DMS 273 treated with DMSO at 0.1 percent for 48 hours (cell line): ENCODE measurements at regions not wholly inside any gene's neighbourhood (a gene's known extent, or its start where the extent isn't known, plus 50 kb on each side); places are given as distances from the start of the nearest gene placed in this dataset.

Experiments used
- DNase-seq: peaks from one replicate; lab custom pipeline; 2025; lab: John Stamatoyannopoulos, UW

DNA sequence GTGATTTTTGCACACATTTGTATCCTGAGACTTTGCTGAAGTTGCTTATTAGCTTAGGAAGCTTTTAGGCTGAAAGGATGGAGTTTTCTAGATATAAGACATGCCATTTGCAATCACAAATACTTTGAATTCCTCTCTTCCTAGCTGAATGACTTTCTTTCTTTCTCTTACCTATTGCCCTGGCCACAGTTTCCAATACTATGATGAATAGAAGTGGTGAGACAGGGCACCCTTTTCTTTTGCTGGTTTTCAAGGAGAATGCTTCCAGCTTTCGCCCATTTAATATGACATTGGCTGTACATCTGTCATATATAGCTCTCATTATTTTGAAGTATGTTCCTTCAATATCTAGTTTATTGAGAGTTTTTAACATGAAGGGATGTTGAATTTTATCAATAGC is 409.6 kb upstream of the EPHA7 start:
- no peak for DNase-seq

DNA sequence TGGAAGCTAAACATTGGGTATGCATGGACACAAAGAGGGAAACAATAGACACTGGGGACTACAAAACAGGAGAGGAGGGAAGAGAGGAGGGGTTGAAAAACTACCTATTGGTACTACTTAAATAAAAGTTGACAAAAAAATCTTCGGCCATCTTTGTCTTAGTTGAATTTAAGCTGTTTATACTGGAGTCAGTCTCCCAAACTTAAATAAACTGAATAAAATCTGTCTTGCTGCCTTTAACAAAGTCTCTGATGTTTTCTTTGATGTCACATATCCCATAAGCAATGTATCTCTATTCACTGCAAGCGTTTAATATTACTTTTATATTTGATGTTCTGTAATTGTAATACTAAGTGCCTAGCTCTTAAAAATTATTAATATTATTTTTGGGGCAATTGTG is 409.2 kb upstream of the EPHA7 start:
- no peak for DNase-seq

DNA sequence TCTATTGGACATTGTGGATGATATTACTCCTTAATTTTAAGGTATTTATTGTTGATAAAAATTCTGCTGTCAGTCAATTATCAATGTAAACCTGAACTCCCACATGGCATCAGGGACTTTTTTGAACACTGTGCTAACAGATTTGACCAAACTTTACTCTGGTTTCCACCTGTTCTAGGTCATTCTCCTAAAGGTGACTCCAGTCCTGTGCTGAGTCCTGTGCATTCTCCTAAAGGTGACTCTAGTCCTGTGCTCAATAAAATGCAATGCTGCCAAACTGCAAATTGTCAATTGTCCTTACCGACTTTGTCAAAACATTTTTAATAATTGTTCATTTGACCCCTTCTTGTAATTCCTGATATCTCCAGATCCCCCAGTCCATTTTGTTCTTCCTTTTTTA is 408.4 kb upstream of the EPHA7 start:
- no peak for DNase-seq

DNA sequence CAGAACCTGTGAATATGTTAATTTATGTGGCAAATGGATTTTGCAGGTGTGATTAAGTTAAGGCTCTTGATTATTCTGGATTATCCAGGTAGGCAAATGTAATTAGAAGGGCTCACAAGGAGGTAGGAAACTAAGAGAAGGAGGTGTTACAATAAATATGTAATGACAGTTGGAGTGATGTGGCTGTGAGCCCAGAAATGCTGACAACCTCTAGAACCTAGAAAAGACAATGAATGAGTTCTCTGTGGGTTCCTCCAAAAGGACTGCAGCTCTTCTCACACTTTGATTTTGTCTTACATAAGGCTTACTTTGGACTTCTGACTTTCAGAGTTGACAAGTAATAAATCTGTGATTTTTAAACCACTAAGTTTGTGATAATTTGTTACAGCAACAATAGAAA is 406.6 kb upstream of the EPHA7 start:
- DNase-seq: no peak

DNA sequence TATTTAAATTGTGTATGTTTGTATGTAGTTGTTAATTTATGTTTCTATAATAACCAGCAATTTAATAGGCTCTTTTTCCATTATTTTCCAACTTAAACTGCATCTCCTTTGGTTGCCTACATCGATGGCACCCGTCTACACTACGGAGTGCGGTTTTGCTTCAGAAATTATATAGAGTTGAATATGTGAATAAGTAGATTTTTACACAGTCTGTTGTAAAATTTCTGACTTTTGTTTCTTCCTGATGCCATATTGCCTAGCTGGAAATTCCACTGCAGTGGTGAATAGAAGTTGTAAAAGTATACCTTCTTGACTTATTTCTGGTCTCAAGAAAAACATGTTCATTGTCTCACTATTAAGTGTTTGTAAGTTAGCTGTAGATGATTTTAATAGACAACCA is 404.1 kb upstream of the EPHA7 start:
- no peak for DNase-seq

DNA sequence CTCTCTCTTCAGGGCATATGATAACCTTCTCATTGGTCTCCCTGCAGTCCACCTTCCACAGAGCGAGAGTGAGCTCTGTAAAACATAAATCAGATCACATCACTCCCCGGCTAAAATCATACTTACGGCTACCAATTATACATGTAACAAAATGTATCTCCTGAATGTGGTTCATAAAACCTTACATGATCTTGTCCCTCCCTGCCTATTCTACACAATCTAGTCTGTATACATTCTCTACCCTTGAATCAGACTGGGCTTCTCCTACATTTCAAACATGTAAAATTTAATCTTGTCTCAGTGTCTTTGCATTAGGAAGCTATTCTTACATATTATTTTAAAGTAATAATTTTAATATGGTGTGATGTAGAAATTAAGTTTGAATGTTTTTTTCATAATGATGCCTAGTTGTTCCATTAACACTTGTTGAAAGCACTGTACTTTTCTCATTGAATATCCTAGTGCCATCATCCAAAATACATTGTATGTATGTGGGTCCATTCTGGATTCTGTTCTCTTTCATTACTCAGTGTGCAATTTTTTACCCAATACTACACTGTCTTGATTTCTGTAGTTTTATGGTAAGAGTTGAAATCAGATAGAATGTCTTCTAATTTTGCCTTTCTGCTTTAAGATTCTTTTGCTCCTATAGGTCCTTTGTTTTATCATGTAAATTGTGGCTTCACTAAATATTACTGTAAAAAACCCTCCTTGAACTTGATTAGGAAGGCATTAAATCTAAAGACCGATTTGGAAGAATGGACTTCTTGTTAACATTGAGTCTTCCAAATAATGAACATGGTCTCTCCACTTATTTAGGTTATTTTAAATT is 403.3 kb upstream of the EPHA7 start:
- DNase-seq: no peak

DNA sequence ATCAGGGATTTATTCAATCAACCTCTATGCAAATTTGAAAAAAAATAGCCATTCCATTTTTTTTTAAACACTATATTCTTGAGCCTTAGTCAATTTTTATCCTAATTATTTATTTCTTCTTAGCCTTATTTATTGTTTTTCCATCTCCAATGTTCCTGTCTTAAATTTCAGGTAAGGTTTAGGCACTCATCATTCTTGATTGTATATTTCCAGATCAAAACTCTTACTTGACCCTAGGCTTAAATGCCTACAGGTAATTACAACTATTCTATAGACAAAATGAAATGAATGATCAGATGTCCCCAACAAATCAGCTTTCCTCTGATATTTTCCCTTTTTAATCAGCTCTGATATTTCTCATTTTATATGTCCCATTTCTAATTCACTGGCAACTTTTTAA is 402.6 kb upstream of the EPHA7 start:
- DNase-seq: no peak

DNA sequence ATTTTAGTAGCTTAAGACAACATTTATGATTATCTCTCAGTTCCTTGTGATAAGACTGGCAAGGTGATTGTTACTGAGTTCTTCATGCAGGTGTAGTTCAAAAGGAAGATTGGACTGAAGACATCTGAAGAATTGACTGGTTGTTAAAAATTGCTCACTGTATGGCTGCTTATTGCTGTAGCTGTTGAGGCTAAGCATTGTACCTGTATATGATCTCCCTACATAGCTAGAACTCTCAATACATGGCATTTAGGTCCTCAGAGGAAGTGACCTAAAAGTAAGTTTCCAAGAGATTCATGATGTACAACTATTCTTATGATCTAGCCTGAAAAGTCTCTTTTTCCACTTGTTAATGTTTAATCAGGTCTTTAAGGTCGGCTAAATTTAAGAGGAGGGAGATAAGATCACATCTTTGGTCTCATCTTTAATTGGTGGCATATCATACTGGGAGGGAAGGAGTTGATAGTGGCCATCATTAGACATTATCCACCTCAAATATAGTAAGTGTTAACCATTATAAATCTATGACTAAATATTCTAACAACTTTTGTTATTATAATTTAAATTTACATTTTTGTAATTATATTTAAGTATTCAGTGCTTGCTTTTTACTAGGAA is 401.2 kb upstream of the EPHA7 start:
- no peak for DNase-seq

DNA sequence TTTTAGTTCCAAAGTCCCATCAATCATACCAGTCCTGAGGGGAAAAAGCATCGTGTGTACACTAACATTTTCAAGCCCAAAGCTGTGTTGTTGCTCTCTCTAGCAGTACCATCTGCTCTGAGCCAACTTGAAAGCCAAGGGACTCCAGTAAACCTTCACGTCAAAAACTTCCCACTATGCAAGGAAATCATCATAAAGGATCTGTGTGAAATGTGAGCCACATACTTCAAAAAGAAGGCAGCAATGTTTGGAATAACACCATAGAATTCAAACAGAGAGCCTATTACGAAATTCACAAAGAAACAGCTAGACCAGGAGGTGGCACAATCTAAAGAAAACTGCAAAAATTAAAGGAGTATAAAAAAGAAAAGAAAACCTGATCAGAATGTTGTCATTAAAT is 399.8 kb upstream of the EPHA7 start:
- DNase-seq: no peak

DNA sequence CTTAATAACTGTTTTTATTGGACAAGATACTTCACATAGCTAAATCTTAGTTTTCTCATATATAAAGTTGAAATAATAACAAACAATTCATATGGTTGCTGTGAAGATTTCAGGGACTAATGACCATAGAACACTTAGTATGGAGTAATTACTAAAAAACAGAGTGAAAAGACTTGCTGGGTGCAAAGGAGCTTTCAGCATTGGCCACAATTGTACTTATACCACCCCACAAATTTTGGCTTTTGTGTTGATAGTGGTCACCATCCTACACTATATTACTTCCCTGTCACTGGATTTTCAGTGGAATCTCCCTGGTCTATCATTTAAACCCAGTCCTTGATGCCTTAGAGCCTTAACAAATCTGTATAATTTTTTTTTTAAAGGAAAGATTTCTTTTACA is 398.6 kb upstream of the EPHA7 start:
- no peak for DNase-seq

DNA sequence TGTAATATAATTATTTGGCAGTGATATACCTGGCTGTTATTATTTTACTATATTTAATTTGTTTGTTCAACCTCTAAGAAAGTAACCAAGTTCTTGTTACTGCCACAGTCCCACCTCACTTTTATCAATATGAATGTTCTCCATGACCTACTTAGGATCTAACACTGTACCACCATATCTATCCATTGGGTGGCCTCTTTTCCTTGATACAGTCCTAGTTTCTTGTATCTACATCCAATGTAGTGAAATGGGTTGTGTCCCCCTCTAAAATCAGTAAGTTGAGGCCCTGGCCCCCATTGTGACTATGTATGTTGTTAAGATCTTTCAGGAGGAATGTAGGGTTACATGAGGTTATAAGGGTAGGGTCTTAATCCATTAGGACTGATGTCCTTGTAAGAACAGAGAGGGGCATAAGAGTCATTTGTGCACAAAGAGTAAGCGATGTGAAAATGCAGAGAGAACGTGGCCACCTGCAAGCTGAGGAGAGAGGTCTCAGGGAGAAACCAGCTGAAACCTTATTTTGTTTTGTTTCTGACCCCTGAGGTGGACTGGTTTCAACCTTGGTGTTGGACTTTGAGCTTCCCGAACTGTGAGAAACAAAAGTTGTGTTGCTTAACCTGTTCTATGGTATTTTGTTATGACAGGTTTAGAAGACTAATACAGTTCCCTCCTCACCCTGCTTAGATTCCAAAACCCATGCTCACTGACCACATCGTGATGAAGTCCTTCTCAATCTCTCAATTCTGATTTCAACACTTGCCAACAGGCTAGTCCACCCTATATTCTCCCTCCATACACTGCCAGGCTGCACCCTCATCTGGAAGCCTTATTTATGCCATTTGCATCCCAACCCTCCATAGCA is 387.3 kb upstream of the EPHA7 start:
- no peak for DNase-seq

DNA sequence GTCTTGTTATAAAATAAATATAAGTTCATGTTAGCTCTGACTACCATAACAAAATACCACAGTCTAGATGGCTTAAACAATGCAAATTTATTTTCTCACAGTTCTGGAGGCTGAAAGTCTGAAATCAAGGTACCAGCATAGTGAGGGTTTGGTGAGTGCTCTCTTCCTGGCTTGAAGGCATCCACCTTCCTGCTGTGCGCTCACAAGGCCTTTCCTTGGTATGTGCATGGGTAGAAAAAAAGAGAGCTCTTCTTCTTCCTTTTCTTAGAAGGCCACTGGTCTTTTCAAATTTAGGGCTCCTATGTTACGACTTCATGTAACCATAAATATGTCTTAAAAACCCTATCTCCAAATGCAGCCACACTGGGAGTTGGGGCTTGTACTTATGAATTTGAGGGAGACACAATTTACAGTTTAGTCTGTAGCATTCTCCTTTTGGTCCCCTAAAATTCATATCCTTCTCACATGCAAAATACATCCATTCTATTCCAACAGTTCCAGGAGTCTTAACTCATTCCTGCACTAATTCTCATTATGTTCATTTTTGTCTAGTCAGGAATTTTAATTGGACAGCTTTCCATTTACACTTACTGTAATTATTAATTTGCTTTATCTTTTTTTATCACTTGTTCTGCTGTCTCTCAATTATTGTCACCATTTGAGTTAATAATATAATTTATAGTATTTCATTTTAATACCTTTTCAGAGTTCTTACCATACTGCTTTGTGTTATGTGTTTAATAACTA is 381.9 kb upstream of the EPHA7 start:
- no peak for DNase-seq

DNA sequence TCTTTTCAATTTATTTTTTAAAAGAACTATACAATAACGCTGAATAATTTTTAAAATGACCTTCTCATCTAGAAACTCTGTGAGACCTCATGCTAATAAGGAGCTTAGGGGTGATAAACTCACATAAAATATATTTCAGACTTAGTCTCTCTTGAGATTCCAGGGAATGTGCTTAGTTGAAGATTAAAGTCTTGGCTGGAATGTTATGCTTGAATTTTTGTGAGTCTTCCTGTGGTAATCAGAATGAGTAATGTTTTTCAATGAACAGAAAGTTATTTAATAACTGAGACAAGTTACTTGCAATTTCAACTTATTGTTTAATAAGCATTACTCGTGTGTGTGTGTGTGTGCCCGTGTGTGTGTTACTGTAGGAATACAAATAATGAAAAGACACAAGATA is 379.9 kb upstream of the EPHA7 start:
- DNase-seq: no peak

DNA sequence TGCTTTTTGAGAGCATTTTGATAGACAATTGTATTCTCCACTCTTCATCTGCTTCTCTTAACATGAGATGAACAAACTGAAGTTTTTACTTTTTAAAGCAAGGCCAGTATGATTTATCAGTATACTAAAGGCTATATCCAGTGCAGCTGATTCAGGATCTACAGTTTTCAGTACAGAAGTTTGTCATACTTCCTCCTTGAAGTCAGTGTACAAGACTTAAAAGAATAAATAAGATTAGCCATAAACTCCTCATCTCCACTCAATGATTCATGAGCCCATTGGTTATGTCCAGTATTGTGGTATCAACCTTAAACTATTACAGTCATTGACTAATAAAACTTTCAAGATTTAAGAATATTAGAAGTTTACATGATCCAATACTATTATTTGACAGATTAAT is 374.8 kb upstream of the EPHA7 start:
- DNase-seq: no peak

DNA sequence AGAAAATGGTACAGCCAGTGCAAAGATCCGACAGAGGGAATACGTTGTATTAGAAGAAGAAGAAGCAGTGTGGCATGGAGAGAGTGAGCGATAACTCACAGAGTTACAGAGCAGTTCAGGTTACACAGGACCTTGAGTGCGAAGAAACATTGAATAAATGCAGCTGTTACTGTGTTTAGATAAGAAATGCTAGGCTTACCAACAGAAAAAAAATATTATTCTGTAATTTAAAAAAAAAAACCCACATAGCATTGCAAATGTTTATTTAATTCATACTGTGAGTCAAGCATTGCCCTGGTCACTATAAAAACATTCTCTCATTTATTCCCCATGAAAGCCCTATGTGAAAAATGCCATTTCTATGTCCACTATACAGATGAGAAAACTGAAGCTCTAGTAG is 373.4 kb upstream of the EPHA7 start:
- no peak for DNase-seq

DNA sequence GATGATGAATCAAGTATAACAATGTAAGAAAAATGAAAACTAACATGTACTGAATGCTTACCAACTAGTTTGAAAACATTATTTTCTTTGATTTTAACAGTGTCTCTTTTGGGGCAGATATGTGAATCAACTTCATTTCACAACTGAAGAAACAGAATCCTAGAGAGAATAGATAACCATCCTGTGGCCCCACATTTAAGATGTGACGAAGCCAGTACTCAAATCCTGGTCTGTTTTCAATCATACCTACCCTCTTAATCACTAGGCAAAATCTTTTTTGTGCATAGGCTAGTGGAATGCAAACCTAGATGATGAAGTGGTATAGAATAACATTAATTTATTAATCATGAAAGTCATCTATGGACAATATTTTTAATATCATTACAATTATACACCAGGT is 371.6 kb upstream of the EPHA7 start:
- DNase-seq: no peak

DNA sequence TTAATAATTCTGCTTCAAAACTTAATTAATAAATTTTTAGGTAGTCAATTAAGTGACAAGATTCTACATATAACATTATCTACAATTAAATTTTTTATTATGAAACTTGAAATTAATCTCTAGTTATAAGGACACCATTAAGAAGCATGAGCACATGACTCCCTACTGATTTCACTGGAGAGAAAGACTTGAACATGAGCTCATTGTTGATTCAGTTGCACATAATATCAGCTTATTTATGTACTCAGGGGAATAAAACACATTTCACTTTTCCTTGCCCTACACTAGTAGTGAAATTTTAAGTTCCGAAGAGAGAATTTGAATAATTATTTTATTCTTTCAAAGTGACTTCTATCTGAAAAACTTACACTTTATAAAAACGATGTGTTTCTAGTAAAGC is 370.2 kb upstream of the EPHA7 start:
- no peak for DNase-seq

DNA sequence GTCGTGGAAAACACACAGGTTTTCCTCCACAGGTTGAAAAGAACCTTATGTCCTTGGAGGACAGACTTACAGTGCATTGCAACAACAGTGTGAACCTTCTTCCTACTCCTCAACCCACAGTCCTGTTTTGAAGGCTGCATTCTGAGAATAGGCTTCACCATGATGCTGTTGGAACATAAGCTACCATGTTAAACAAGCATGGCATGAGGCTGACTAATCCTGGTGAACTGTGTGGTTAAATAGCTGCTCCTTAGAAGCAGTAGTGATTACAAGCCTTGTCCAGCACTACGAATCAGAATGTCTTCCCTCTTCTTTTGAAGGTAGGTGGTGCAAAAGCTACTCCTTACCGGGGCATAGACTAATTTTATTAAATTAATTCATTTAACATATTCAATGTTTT is 368.5 kb upstream of the EPHA7 start:
- no peak for DNase-seq

DNA sequence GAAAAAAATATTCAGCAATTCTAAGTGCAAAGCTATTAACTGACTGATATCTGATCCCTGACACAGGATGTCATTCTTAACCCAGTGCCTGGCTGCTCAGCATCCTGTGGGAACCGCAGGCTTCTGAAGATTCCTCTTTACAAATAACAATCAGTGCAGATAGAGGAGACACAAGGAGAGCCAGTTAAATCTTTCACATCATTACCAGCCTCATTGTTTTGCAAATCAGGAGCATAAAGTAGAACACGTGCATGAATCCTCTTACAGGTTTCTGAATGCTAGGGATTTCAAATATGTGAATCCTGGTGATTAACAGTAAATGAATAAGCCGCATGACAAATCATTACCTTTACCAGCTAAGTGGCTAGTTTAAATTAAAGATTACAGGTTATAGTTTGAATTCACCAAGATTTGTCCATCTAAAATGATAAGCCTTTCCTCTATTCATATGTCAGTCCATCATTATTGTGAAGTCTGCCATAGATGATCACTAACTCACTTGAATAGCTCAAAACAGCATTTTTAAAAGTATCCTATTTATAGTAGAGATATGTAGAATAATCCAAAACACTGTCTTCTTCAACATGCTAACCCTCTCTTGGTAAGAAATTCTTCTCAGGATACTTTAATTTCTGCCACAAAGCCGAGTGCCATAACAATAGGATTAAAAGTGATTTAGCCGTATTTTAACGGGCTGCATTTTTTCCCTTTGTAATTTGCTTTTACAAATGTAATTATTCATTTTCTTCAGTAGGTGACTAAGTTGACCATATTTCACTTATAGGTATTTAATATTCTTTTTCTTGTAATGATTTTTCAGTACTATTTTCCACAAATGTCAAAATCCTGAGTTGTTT is 367.3 kb upstream of the EPHA7 start:
- no peak for DNase-seq

DNA sequence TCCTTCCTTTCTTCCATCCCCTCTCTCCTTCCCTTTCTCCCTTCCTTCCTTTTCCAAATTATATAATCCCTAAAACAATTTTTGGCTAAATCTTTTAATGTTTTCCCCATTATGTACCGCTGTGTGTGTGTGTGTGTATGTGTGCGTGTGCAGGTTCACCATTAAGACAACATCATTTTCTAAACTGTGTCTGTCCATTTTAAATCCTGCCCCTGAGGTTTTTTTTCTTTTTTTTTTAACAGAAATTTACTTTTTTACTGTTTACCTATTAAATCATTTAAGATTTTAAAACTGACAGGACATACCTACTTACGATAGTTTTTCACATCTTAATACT is 366.3 kb upstream of the EPHA7 start:
- no peak for DNase-seq
